ENCODE measurements at regions not wholly inside any gene's neighbourhood (a gene's known extent, or its start where the extent isn't known, plus 50 kb on each side); places are given as distances from the start of the nearest gene placed in this dataset.

DNA sequence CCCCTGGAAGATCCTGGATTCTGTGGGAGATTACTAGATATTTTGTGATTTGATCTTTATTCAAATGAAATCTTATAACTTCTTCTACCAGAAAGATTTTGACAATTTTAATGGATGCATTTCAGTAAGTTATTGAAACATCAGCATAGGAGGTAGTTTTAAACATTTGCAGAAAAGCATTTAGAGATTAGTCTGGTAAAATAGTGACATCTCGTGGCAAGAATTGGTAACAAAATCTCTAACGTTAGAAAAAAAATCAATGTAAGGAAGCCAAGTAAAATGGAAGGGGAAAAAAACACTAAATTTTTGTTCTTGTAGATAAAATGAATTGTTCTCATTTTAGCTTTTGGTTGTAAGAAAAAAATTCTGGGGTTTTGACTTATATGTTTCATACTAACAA, 73.3 kb downstream of the TASL start:
- peak; percentile 47 for DNase-seq

DNA sequence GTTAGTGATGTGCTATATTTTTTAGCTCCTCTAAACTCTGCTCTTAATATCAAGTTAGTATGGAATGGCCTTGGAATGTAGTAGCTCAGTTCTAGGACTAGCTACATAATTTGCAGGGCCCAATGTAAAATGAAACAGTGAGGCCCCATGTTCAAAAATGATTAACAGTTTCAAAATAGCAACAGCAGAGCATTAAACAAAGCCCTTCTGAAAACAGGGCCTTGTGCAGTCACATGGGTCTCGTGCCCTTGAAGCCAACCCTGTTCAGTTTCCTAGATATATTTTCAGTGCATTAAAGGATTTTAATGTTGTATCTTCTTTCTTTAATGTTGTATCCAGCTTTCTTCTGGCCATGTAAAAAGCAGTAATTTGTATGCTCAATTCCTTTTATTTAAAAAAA, 82.1 kb downstream of the TASL start:
- no peak for DNase-seq

DNA sequence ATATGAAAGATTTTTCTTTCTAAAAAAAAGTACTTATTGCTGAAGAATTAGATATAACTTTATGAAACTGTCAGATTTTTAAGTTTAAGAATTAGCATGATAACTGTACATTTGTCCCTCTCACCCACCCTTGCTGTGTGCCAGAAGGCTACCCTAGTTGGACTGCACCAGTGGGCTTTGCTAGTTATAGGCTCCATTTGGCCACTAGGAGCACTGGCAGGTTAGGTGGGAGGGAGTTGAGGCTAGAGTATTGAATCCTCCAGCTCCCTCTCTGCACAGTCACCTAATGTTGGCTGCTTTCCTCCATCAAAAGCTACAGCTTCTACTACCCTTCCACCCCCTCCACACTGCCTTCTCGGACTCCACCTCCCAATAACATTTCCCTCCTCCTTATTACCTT, 84.2 kb downstream of the TASL start:
- no peak for DNase-seq

DNA sequence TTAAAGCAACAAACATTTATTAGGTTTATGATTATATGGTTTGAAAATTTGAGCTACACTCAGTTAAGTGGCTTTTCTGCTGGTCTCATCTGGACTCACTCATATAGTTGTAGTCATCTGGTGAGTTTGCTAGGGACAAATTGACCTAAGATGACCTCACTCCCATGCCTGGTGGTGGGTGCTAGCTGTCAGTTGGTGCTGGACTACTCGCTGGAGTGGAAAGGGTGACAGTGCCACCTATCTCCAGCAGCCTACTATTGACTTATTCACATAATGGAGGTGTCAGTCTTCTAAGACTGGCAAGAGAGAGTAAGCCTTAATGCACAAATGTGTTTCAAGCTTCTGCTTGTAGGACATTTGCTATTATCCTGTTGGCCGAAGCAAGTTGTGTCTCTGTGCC, 88.2 kb downstream of the TASL start:
- DNase-seq: peak; percentile 2

DNA sequence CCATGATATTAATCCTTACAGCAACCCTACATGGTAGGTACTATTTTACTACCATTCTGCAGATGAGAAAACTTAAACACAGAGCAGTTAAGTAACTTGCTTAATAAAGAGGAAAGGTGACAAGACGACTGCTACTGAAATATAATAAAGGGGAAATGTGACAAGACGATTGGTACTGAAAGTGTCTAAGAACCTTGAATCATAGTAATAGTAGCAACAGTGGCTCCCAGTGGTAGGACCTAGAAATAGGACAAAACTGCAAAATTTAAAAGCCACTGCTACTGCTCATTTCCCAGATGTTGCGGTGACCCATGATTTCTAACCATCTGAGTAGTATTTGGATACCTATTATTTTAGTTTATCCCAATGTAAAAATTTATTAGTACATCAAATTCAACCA, 89.5 kb downstream of the TASL start:
- peak; percentile 9 for DNase-seq

DNA sequence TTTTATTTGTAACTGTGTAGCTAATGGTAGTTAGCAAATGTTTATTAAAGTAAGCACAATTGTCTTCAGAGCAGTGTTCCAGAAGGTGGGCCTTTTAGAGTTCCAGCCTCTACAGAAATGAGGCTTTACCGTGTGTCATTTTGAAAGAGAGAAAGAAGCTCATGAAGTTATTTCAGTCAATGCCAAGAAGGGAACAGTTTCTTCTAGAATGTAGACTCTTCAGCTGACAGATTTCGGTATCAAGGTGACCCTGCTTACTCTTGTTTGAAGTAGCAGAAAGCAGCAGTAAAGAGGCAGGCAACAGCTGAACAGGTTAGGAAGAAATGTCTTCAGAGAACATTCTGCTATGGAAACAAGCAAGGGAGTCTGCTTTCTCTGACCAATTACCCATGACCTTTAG, 93.6 kb downstream of the TASL start:
- no peak for DNase-seq

DNA sequence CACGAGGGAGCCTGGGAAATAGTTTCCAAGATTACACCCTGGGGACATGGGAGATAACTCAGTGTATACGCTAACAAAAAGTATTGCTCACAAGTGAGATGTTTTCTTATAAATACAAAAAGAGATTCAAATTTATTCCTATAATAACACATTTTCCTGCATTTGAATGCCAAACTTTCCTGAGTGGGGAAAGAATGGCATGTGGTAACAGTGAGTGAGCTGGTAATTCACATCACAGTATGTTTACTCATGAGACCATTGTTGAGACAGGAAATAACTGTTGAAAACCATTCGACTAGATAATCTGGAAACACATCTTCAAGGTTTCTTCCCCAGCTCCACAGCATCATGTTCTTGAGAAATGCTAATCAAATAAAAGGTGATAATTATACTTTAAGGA, 109.1 kb downstream of the TASL start:
- no peak for DNase-seq
